GM21381 (cell line): ENCODE measurements at regions not wholly inside any gene's neighbourhood (a gene's known extent, or its start where the extent isn't known, plus 50 kb on each side); places are given as distances from the start of the nearest gene placed in this dataset.
"Not testable (repeated sequence)": the region's sequence is repeated elsewhere in the genome, so short reads cannot be mapped to it uniquely, and the experiment has no call there.

Source experiments
- ATAC-seq: cut with Tn5 transposase; IDR thresholded peaks from one replicate; pipeline ENCODE4 v1.9.1; 2021; ENCODE audit warnings: mild to moderate bottlenecking, moderate library complexity; ENCODE audit not compliant: unreplicated experiment

- ATAC-seq = no peak
Observed at GRCh38 chr6:14545496-14545895, 427.9 kb downstream of the CD83 start.

- no peak for ATAC-seq
Observed at GRCh38 chr6:14546036-14546435, 428.5 kb downstream of the CD83 start.

- ATAC-seq = no peak
Observed at GRCh38 chr6:14547284-14547998, 429.9 kb downstream of the CD83 start.

- ATAC-seq = no peak
Observed at GRCh38 chr6:14549304-14549770, 431.8 kb downstream of the CD83 start.

- no peak for ATAC-seq
Observed at GRCh38 chr6:14549871-14550270, 432.3 kb downstream of the CD83 start.

GRCh38 chr6:14550410-14550809 lies 432.8 kb downstream of the CD83 start:
- no peak for ATAC-seq

- ATAC-seq = no peak
Observed at GRCh38 chr6:14550822-14551221, 433.2 kb downstream of the CD83 start.

- ATAC-seq = not testable (repeated sequence)
Observed at GRCh38 chr6:14551601-14552000, 434.0 kb downstream of the CD83 start.

- ATAC-seq = no peak
Observed at GRCh38 chr6:14552891-14553290, 435.3 kb downstream of the CD83 start.

GRCh38 chr6:14553515-14553914 lies 435.9 kb downstream of the CD83 start:
- ATAC-seq = no peak

- no peak for ATAC-seq
Observed at GRCh38 chr6:14555804-14556203, 438.2 kb downstream of the CD83 start.

- no peak for ATAC-seq
Observed at GRCh38 chr6:14559746-14560536, 442.4 kb downstream of the CD83 start.

- not testable (repeated sequence) for ATAC-seq
Observed at GRCh38 chr6:14561563-14561962, 444.0 kb downstream of the CD83 start.

GRCh38 chr6:14567842-14568241 lies 450.3 kb downstream of the CD83 start:
- ATAC-seq = no peak

- no peak for ATAC-seq
Observed at GRCh38 chr6:14569394-14569793, 451.8 kb downstream of the CD83 start.

- ATAC-seq = not testable (repeated sequence)
Observed at GRCh38 chr6:14569874-14570273, 452.3 kb downstream of the CD83 start.

GRCh38 chr6:14571001-14571400 lies 453.4 kb downstream of the CD83 start:
- no peak for ATAC-seq

GRCh38 chr6:14571746-14572145 lies 454.2 kb downstream of the CD83 start:
- ATAC-seq = no peak

- no peak for ATAC-seq
Observed at GRCh38 chr6:14573267-14573666, 455.7 kb downstream of the CD83 start.

- ATAC-seq = no peak
Observed at GRCh38 chr6:14573703-14574290, 456.2 kb downstream of the CD83 start.

- ATAC-seq = no peak
Observed at GRCh38 chr6:14575961-14576360, 458.4 kb downstream of the CD83 start.

- ATAC-seq = no peak
Observed at GRCh38 chr6:14578994-14579393, 461.4 kb downstream of the CD83 start.
